ENCODE measurements at regions not wholly inside any gene's neighbourhood (a gene's known extent, or its start where the extent isn't known, plus 50 kb on each side); places are given as distances from the start of the nearest gene placed in this dataset.

DNA sequence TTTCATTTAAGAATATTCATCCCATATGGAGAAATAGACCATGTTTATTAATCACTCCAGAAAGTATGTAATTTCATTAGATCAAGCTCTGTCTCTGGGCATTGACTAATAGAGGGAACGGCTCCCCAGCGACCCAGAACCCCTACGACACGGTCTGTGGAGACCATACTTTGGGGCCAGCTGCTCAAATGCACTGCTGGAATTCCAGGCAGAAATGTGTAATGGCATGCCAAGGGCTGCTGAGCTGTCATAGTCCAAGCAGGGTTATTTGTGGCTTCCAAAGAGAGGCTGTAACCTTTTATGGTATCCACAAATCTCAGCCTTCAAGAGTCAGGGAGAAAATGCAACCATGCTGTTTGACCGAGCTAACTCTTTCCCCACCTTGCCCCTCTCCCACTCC, 755.8 kb downstream of the DHX35 start (continued):
- TF ChIP-seq, protein P1, sequence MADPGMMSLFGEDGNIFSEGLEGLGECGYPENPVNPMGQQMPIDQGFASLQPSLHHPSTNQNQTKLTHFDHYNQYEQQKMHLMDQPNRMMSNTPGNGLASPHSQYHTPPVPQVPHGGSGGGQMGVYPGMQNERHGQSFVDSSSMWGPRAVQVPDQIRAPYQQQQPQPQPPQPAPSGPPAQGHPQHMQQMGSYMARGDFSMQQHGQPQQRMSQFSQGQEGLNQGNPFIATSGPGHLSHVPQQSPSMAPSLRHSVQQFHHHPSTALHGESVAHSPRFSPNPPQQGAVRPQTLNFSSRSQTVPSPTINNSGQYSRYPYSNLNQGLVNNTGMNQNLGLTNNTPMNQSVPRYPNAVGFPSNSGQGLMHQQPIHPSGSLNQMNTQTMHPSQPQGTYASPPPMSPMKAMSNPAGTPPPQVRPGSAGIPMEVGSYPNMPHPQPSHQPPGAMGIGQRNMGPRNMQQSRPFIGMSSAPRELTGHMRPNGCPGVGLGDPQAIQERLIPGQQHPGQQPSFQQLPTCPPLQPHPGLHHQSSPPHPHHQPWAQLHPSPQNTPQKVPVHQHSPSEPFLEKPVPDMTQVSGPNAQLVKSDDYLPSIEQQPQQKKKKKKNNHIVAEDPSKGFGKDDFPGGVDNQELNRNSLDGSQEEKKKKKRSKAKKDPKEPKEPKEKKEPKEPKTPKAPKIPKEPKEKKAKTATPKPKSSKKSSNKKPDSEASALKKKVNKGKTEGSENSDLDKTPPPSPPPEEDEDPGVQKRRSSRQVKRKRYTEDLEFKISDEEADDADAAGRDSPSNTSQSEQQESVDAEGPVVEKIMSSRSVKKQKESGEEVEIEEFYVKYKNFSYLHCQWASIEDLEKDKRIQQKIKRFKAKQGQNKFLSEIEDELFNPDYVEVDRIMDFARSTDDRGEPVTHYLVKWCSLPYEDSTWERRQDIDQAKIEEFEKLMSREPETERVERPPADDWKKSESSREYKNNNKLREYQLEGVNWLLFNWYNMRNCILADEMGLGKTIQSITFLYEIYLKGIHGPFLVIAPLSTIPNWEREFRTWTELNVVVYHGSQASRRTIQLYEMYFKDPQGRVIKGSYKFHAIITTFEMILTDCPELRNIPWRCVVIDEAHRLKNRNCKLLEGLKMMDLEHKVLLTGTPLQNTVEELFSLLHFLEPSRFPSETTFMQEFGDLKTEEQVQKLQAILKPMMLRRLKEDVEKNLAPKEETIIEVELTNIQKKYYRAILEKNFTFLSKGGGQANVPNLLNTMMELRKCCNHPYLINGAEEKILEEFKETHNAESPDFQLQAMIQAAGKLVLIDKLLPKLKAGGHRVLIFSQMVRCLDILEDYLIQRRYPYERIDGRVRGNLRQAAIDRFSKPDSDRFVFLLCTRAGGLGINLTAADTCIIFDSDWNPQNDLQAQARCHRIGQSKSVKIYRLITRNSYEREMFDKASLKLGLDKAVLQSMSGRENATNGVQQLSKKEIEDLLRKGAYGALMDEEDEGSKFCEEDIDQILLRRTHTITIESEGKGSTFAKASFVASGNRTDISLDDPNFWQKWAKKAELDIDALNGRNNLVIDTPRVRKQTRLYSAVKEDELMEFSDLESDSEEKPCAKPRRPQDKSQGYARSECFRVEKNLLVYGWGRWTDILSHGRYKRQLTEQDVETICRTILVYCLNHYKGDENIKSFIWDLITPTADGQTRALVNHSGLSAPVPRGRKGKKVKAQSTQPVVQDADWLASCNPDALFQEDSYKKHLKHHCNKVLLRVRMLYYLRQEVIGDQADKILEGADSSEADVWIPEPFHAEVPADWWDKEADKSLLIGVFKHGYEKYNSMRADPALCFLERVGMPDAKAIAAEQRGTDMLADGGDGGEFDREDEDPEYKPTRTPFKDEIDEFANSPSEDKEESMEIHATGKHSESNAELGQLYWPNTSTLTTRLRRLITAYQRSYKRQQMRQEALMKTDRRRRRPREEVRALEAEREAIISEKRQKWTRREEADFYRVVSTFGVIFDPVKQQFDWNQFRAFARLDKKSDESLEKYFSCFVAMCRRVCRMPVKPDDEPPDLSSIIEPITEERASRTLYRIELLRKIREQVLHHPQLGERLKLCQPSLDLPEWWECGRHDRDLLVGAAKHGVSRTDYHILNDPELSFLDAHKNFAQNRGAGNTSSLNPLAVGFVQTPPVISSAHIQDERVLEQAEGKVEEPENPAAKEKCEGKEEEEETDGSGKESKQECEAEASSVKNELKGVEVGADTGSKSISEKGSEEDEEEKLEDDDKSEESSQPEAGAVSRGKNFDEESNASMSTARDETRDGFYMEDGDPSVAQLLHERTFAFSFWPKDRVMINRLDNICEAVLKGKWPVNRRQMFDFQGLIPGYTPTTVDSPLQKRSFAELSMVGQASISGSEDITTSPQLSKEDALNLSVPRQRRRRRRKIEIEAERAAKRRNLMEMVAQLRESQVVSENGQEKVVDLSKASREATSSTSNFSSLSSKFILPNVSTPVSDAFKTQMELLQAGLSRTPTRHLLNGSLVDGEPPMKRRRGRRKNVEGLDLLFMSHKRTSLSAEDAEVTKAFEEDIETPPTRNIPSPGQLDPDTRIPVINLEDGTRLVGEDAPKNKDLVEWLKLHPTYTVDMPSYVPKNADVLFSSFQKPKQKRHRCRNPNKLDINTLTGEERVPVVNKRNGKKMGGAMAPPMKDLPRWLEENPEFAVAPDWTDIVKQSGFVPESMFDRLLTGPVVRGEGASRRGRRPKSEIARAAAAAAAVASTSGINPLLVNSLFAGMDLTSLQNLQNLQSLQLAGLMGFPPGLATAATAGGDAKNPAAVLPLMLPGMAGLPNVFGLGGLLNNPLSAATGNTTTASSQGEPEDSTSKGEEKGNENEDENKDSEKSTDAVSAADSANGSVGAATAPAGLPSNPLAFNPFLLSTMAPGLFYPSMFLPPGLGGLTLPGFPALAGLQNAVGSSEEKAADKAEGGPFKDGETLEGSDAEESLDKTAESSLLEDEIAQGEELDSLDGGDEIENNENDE (IDR thresholded peaks at IDR 0.05; ENCODE audit: insufficient replicate concordance, low read length): no peak
- TF ChIP-seq RFX5 (IDR thresholded peaks at IDR 0.05; ENCODE audit: borderline replicate concordance, low read depth, low read length): no peak
- TF ChIP-seq SP1 (IDR thresholded peaks at IDR 0.05; ENCODE audit: low read depth, low read length): no peak
- no peak for TF ChIP-seq ZNF274 (IDR thresholded peaks at IDR 0.05; ENCODE audit: borderline replicate concordance, extremely low read depth, low read length)
- TF ChIP-seq, protein P2, sequence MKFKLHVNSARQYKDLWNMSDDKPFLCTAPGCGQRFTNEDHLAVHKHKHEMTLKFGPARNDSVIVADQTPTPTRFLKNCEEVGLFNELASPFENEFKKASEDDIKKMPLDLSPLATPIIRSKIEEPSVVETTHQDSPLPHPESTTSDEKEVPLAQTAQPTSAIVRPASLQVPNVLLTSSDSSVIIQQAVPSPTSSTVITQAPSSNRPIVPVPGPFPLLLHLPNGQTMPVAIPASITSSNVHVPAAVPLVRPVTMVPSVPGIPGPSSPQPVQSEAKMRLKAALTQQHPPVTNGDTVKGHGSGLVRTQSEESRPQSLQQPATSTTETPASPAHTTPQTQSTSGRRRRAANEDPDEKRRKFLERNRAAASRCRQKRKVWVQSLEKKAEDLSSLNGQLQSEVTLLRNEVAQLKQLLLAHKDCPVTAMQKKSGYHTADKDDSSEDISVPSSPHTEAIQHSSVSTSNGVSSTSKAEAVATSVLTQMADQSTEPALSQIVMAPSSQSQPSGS (IDR thresholded peaks at IDR 0.05; ENCODE audit: low read length): no peak
- no peak for TF ChIP-seq RAD21 (IDR thresholded peaks at IDR 0.05 in 1 of 2, conservative IDR thresholded peaks at IDR 0.05 in 1 of 2; ENCODE audit: low read depth in 2 of 2, low read length in 2 of 2)
- TF ChIP-seq CHD2 (IDR thresholded peaks at IDR 0.05; ENCODE audit: low read length): no peak
